ENCODE measurements at regions not wholly inside any gene's neighbourhood (a gene's known extent, or its start where the extent isn't known, plus 50 kb on each side); places are given as distances from the start of the nearest gene placed in this dataset.

DNA sequence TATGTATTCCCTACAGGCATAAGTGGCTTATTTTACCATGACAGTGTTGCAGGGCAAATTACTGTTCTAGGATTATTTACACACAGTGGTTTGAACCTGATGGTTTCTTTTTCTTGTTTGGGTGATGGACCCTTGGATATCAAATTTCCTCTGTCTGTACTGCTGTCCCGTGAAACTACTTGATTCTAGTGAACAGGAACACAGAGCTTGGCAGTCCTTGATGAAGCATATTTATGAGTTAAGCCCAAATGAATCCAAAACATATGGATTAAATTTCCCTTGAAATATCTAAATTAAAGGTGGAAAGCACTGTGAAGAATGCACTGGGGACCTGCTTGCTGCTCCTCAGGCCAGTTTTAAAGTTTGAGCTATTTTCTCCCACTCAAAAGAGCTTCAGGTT lies 635.3 kb downstream of the INHBA start:
- Histone ChIP-seq H3K4me3 (ENCODE audit: low read length) (no peak overlapping the region), H3K36me3 (ENCODE audit: control insufficient read depth, insufficient read depth, low read length) (no peaks in the 10 kb centered on the region), H3K27me3 (ENCODE audit: control insufficient read depth, insufficient read depth, low read length) (no peaks in the 10 kb centered on the region), H3K4me1 (ENCODE audit: control insufficient read depth, insufficient read depth, low read length) (no peaks in the 10 kb centered on the region), H3K9ac (ENCODE audit: low read length) (no peak overlapping the region), H3K27ac (ENCODE audit: low read depth, low read length) (no peak overlapping the region)

DNA sequence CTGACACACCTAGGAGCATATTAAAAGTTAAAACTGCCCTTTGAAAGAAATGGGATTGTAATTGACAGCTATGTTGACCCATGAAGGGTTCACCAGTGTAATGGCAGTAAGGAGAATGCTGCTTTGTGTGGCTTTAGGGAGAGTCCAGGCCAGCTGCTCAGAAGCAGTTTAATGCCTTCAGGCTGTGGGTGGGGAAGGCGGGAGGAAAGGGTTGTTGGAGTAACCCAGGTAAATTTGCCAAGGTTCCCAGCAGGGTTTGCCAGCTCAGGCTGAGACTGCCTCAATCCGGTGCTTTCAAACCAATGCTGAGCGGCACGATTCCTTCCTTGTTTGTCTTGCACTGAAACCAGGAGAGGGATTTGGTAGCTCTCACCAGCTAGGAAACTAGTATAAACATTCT lies 637.2 kb downstream of the INHBA start:
- H3K27ac ChIP-seq (ENCODE audit: low read depth, low read length): no peak overlapping the region

DNA sequence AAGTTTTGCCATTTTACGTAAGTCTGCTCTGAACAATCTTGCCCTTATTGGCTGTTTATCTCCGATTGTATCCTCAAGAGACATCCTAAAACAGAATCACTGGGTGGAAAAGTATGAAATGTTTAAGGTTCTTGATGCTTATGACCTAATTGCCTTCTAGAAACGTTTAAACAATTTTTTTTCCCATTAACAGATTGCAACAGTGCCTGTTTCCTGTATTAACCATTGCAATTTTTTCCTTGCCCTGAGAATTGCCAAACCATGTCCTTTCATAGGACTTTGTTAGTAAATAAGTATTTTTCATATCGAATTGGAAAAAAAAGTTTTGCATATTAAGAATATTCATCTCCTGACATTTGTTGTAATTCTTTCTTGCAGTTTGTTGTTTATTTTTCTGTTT lies 639.8 kb downstream of the INHBA start:
- Histone ChIP-seq H3K4me3 (ENCODE audit: low read length) (no peak overlapping the region), H3K4me1 (ENCODE audit: control insufficient read depth, insufficient read depth, low read length) (no peaks in the 10 kb centered on the region), H3K27ac (ENCODE audit: low read depth, low read length) (no peak overlapping the region), H3K27me3 (ENCODE audit: control insufficient read depth, insufficient read depth, low read length) (no peaks in the 10 kb centered on the region), H3K36me3 (ENCODE audit: control insufficient read depth, insufficient read depth, low read length) (no peaks in the 10 kb centered on the region), H3K9ac (ENCODE audit: low read length) (no peak overlapping the region)

More for the DNA sequence above, 637.2 kb downstream of the INHBA start:
- H3K9ac ChIP-seq (ENCODE audit: low read length): no peak overlapping the region
- H3K36me3 ChIP-seq (ENCODE audit: control insufficient read depth, insufficient read depth, low read length): no peaks in the 10 kb centered on the region
- no peak overlapping the region for H3K4me3 ChIP-seq (ENCODE audit: low read length)
- H3K4me1 ChIP-seq (ENCODE audit: control insufficient read depth, insufficient read depth, low read length): no peaks in the 10 kb centered on the region
- H3K27me3 ChIP-seq (ENCODE audit: control insufficient read depth, insufficient read depth, low read length): no peaks in the 10 kb centered on the region

DNA sequence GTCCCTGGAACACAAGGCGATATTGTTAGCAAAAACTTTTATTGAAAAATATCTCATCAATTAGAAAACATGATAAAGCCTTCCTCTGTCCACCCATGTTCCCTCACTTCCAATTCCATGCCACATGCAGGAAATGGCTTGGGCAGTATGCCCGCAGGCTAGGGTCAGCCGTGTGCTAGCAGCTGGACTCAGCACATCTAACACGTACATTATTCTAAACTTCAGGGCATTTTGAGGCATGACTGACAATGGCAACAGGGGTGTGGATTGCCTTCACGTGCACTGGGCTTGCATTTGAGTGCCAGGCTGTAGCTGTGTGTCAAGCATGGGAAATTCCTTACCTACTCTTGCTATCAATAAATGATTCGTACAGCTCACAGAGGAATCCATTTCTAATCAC lies 642.1 kb downstream of the INHBA start:
- no peak overlapping the region for H3K4me3 ChIP-seq (ENCODE audit: low read length)

GRCh38 chr7:41059796-41060195 lies 643.1 kb downstream of the INHBA start:
- H3K36me3 ChIP-seq (ENCODE audit: control insufficient read depth, insufficient read depth, low read length): no peaks in the 10 kb centered on the region
- H3K4me1 ChIP-seq (ENCODE audit: control insufficient read depth, insufficient read depth, low read length): no peaks in the 10 kb centered on the region
- no peak overlapping the region for H3K4me3 ChIP-seq (ENCODE audit: low read length)
- H3K27ac ChIP-seq (ENCODE audit: low read depth, low read length): no peak overlapping the region
- H3K27me3 ChIP-seq (ENCODE audit: control insufficient read depth, insufficient read depth, low read length): no peaks in the 10 kb centered on the region
- H3K9ac ChIP-seq (ENCODE audit: low read length): no peak overlapping the region

More for the DNA sequence above, 642.1 kb downstream of the INHBA start:
- Histone ChIP-seq H3K4me1 (ENCODE audit: control insufficient read depth, insufficient read depth, low read length) (no peaks in the 10 kb centered on the region), H3K9ac (ENCODE audit: low read length) (no peak overlapping the region), H3K27ac (ENCODE audit: low read depth, low read length) (no peak overlapping the region), H3K27me3 (ENCODE audit: control insufficient read depth, insufficient read depth, low read length) (no peaks in the 10 kb centered on the region), H3K36me3 (ENCODE audit: control insufficient read depth, insufficient read depth, low read length) (no peaks in the 10 kb centered on the region)

GRCh38 chr7:41058986-41059741 lies 643.7 kb downstream of the INHBA start:
- no peaks in the 10 kb centered on the region for H3K27me3 ChIP-seq (ENCODE audit: control insufficient read depth, insufficient read depth, low read length)
- no peaks in the 10 kb centered on the region for H3K36me3 ChIP-seq (ENCODE audit: control insufficient read depth, insufficient read depth, low read length)
- H3K4me1 ChIP-seq (ENCODE audit: control insufficient read depth, insufficient read depth, low read length): no peaks in the 10 kb centered on the region
- no peak overlapping the region for H3K4me3 ChIP-seq (ENCODE audit: low read length)
- no peak overlapping the region for H3K27ac ChIP-seq (ENCODE audit: low read depth, low read length)
- H3K9ac ChIP-seq (ENCODE audit: low read length): no peak overlapping the region

GRCh38 chr7:41054960-41055661 lies 647.8 kb downstream of the INHBA start:
- Histone ChIP-seq H3K27ac (ENCODE audit: low read depth, low read length) (no peak overlapping the region), H3K27me3 (ENCODE audit: control insufficient read depth, insufficient read depth, low read length) (no peaks in the 10 kb centered on the region), H3K9ac (ENCODE audit: low read length) (no peak overlapping the region), H3K4me3 (ENCODE audit: low read length) (no peak overlapping the region), H3K4me1 (ENCODE audit: control insufficient read depth, insufficient read depth, low read length) (no peaks in the 10 kb centered on the region), H3K36me3 (ENCODE audit: control insufficient read depth, insufficient read depth, low read length) (no peaks in the 10 kb centered on the region)

DNA sequence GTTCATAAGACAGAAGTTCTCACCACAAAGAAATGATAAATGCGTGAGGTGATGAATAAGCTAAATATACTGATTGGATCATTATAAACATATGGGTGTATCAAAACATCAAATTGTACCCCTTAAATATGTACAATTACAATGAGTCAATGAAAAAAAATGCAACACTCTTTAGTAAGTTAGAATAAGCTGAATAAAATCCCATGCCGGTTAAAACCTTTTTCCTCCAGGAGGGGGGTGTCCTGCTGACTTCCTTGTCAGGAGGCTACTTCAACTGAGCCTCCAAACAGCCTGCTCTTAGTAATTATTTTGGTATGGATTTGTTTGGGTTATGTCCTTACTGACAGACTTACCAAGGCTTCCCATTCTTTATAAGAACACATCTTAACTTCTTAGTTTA lies 649.1 kb downstream of the INHBA start:
- Histone ChIP-seq H3K27me3 (ENCODE audit: control insufficient read depth, insufficient read depth, low read length) (no peaks in the 10 kb centered on the region), H3K4me1 (ENCODE audit: control insufficient read depth, insufficient read depth, low read length) (no peaks in the 10 kb centered on the region), H3K4me3 (ENCODE audit: low read length) (no peak overlapping the region), H3K9ac (ENCODE audit: low read length) (no peak overlapping the region), H3K36me3 (ENCODE audit: control insufficient read depth, insufficient read depth, low read length) (no peaks in the 10 kb centered on the region), H3K27ac (ENCODE audit: low read depth, low read length) (no peak overlapping the region)

DNA sequence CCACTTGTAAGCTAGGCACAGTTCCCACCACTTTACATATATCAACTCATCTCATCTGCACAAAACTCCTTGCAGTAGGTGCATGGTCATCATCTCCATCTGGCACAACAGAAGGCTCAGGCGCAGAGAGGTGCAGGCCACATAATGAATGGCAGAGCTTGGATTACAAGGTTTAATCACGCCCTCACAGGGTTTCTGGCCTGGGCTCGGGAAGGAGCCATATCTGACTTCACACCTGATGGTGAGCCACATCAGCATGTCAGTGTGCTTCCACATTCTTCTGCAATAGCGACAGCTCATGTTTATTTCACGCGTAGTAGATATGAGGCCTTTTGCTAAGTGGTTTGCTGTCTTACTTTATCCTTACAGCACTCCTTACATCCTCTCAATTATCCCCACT lies 650.2 kb downstream of the INHBA start:
- H3K4me3 ChIP-seq (ENCODE audit: low read length): no peak overlapping the region
- no peak overlapping the region for H3K9ac ChIP-seq (ENCODE audit: low read length)
- no peaks in the 10 kb centered on the region for H3K27me3 ChIP-seq (ENCODE audit: control insufficient read depth, insufficient read depth, low read length)
- H3K36me3 ChIP-seq (ENCODE audit: control insufficient read depth, insufficient read depth, low read length): no peaks in the 10 kb centered on the region
- no peaks in the 10 kb centered on the region for H3K4me1 ChIP-seq (ENCODE audit: control insufficient read depth, insufficient read depth, low read length)
- no peak overlapping the region for H3K27ac ChIP-seq (ENCODE audit: low read depth, low read length)

DNA sequence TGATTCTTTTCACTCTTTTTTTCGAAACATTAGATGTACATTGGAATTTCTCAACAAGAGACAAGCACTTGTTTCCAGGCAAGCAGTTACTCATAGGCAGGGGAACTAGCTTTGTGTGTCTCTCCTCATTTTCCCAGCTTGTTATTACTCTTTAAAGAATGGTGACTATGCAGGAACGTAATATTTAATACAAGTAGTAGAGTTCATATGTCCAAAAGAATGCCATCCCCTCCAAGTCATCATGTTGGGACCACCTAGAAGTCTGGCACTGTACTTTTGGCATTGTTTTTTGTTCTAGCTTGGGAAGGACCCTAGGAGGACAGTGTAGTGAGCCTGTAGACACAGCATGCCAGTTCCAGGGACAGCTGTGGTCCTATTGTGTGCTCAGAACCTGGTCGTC lies 650.7 kb downstream of the INHBA start:
- Histone ChIP-seq H3K27ac (ENCODE audit: low read depth, low read length) (no peak overlapping the region), H3K36me3 (ENCODE audit: control insufficient read depth, insufficient read depth, low read length) (no peaks in the 10 kb centered on the region), H3K9ac (ENCODE audit: low read length) (no peak overlapping the region), H3K27me3 (ENCODE audit: control insufficient read depth, insufficient read depth, low read length) (no peaks in the 10 kb centered on the region), H3K4me3 (ENCODE audit: low read length) (no peak overlapping the region), H3K4me1 (ENCODE audit: control insufficient read depth, insufficient read depth, low read length) (no peaks in the 10 kb centered on the region)

DNA sequence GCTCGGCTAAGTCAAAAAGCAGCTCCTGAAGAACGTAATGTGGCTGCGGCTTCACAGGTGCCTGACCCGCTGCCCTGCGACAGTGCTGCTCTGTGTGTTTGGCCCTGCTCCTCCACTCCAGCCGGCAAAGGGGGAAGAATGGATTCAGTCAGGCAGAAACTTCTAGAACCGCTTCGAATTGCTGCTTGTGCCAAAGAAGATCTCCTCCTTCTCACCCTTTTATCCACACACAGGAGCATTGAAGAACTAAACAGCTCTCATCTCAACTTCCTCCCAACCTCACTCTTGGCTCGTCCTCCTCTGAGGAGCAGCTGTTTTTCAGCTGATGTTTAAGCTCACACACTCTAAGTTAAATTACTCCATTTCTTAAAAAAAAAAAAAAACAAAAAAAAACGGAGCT lies 651.4 kb downstream of the INHBA start:
- Histone ChIP-seq H3K36me3 (ENCODE audit: control insufficient read depth, insufficient read depth, low read length) (no peaks in the 10 kb centered on the region), H3K4me1 (ENCODE audit: control insufficient read depth, insufficient read depth, low read length) (no peaks in the 10 kb centered on the region), H3K4me3 (ENCODE audit: low read length) (no peak overlapping the region), H3K9ac (ENCODE audit: low read length) (no peak overlapping the region), H3K27me3 (ENCODE audit: control insufficient read depth, insufficient read depth, low read length) (no peaks in the 10 kb centered on the region), H3K27ac (ENCODE audit: low read depth, low read length) (no peak overlapping the region)

GRCh38 chr7:41051062-41051461 lies 651.8 kb downstream of the INHBA start:
- Histone ChIP-seq H3K4me1 (ENCODE audit: control insufficient read depth, insufficient read depth, low read length) (no peaks in the 10 kb centered on the region), H3K27me3 (ENCODE audit: control insufficient read depth, insufficient read depth, low read length) (no peaks in the 10 kb centered on the region), H3K36me3 (ENCODE audit: control insufficient read depth, insufficient read depth, low read length) (no peaks in the 10 kb centered on the region), H3K27ac (ENCODE audit: low read depth, low read length) (no peak overlapping the region), H3K9ac (ENCODE audit: low read length) (no peak overlapping the region), H3K4me3 (ENCODE audit: low read length) (no peak overlapping the region)

DNA sequence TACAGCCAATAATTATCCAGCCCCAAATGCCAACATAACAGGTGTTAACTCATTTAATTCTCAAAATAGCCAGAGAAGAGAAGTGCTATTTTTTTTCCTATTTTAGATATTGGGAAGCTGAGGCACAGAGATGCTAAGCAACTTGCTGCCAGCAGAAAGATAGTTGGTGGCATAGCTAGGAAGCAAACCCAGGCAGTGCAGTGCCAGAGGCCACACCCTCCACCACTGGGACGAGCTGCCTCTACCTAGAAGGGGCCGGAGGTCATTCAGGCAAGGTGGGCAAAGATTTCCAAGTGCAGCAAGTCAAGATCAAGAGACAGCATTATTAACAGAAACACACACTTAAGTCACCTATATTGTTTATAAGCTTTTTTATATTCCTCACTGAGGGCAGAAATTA lies 654.1 kb downstream of the INHBA start:
- H3K9ac ChIP-seq (ENCODE audit: low read length): no peak overlapping the region
- H3K27me3 ChIP-seq (ENCODE audit: control insufficient read depth, insufficient read depth, low read length): no peaks in the 10 kb centered on the region
- H3K27ac ChIP-seq (ENCODE audit: low read depth, low read length): no peak overlapping the region
- H3K4me1 ChIP-seq (ENCODE audit: control insufficient read depth, insufficient read depth, low read length): no peaks in the 10 kb centered on the region
- H3K4me3 ChIP-seq (ENCODE audit: low read length): no peak overlapping the region
- H3K36me3 ChIP-seq (ENCODE audit: control insufficient read depth, insufficient read depth, low read length): no peaks in the 10 kb centered on the region

Data from rectal smooth muscle tissue (tissue), 1 donor.